ENCODE measurements at regions not wholly inside any gene's neighbourhood (a gene's known extent, or its start where the extent isn't known, plus 50 kb on each side); places are given as distances from the start of the nearest gene placed in this dataset.

GRCh38 chr22:48952256-48953102, 875.2 kb downstream of the BRD1 start:
- DNase-seq (ENCODE audit: low spot score) = no peak

- DNase-seq (ENCODE audit: low spot score) = no peak
These were observed 875.8 kb downstream of the BRD1 start for GRCh38 chr22:48951836-48952235.

- no peak for DNase-seq (ENCODE audit: low spot score)
These were observed 877.3 kb downstream of the BRD1 start for GRCh38 chr22:48950151-48950915.

GRCh38 chr22:48949375-48950149, 878.1 kb downstream of the BRD1 start:
- DNase-seq (ENCODE audit: low spot score) = no peak

GRCh38 chr22:48948575-48949170, 879.0 kb downstream of the BRD1 start:
- DNase-seq (ENCODE audit: low spot score) = no peak

GRCh38 chr22:48947636-48948035, 880.0 kb downstream of the BRD1 start:
- no peak for DNase-seq (ENCODE audit: low spot score)

- DNase-seq (ENCODE audit: low spot score) = no peak
These were observed 881.8 kb downstream of the BRD1 start for GRCh38 chr22:48945621-48946458.

GRCh38 chr22:48944751-48945620, 882.7 kb downstream of the BRD1 start:
- DNase-seq (ENCODE audit: low spot score) = no peak

- DNase-seq (ENCODE audit: low spot score) = no peak
These were observed 883.3 kb downstream of the BRD1 start for GRCh38 chr22:48944433-48944750.

GRCh38 chr22:48943567-48944432, 883.9 kb downstream of the BRD1 start:
- DNase-seq (ENCODE audit: low spot score) = no peak

GRCh38 chr22:48942698-48943566, 884.7 kb downstream of the BRD1 start:
- DNase-seq (ENCODE audit: low spot score) = no peak

GRCh38 chr22:48941903-48942575, 885.6 kb downstream of the BRD1 start:
- DNase-seq (ENCODE audit: low spot score) = no peak

- DNase-seq (ENCODE audit: low spot score) = no peak
These were observed 886.4 kb downstream of the BRD1 start for GRCh38 chr22:48941033-48941902.

- DNase-seq (ENCODE audit: low spot score) = no peak
These were observed 887.2 kb downstream of the BRD1 start for GRCh38 chr22:48940266-48941032.

- DNase-seq (ENCODE audit: low spot score) = no peak
These were observed 888.0 kb downstream of the BRD1 start for GRCh38 chr22:48939441-48940265.

Measured in CD4-positive, alpha-beta T cell treated with Interleukin-2 at 100 ng/mL for 4 hours (primary cell).